ENCODE measurements at regions not wholly inside any gene's neighbourhood (a gene's known extent, or its start where the extent isn't known, plus 50 kb on each side); places are given as distances from the start of the nearest gene placed in this dataset.

DNA sequence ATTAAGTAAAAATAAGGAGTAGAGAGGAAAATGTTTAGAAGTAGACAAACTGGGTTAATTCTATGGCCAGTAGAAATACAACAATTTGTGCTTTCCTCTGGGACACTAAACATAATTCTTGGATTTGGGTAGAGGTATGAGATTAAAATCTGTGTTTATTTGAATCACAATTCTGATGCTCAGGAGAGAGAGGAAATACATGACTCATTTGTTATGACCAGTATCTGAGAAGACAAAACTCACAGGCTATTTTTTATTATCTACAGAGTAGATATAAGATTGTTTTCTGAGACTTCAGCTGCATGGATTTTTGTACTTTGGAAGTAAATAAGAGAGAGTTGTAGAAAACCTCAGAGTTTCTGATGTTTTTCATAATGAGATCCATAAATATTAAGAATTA, 315.7 kb upstream of the CWC22 start:
- no peak overlapping the region for H3K4me3 Mint-ChIP-seq (ENCODE audit: unreplicated experiment)
- peak overlapping the region; percentile 84 for H3K27ac Mint-ChIP-seq (ENCODE audit: low read depth, unreplicated experiment)
- no TSS peak for BruUV-seq (replicated peaks)
- H3K27me3 Mint-ChIP-seq (ENCODE audit: insufficient read depth, unreplicated experiment) = no peaks in the 10 kb centered on the region
- peaks cover 18% of the 10 kb centered on the region for H3K4me1 Mint-ChIP-seq (ENCODE audit: insufficient read depth, unreplicated experiment)
- POLR2A ChIA-PET = interaction anchor here (1.1 kb wide), 1 partner anchor 100 kb away, joined by 3 read pairs; no protein-coding TSS in a partner anchor
- CTCF ChIA-PET = interaction anchor here (0.6 to 1.3 kb wide), 4 partner anchors 8 to 754 kb away, joined by 3 to 6 read pairs (median 4); no protein-coding TSS in a partner anchor
- H3K36me3 Mint-ChIP-seq (ENCODE audit: insufficient read depth, unreplicated experiment) = no peaks in the 10 kb centered on the region
- H3K9me3 Mint-ChIP-seq (ENCODE audit: unreplicated experiment) = peaks cover 5% of the 10 kb centered on the region
- DNase-seq (ENCODE audit: unreplicated experiment) = peak; percentile 14
- intact Hi-C loops (cut with micrococcal nuclease) = loop anchor here (5.0 kb wide), 1 partner anchor 65 kb away; no protein-coding TSS in a partner anchor
- TF ChIP-seq, protein P1, sequence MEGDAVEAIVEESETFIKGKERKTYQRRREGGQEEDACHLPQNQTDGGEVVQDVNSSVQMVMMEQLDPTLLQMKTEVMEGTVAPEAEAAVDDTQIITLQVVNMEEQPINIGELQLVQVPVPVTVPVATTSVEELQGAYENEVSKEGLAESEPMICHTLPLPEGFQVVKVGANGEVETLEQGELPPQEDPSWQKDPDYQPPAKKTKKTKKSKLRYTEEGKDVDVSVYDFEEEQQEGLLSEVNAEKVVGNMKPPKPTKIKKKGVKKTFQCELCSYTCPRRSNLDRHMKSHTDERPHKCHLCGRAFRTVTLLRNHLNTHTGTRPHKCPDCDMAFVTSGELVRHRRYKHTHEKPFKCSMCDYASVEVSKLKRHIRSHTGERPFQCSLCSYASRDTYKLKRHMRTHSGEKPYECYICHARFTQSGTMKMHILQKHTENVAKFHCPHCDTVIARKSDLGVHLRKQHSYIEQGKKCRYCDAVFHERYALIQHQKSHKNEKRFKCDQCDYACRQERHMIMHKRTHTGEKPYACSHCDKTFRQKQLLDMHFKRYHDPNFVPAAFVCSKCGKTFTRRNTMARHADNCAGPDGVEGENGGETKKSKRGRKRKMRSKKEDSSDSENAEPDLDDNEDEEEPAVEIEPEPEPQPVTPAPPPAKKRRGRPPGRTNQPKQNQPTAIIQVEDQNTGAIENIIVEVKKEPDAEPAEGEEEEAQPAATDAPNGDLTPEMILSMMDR (IDR thresholded peaks at IDR 0.05; ENCODE audit: unreplicated experiment) = no peak

DNA sequence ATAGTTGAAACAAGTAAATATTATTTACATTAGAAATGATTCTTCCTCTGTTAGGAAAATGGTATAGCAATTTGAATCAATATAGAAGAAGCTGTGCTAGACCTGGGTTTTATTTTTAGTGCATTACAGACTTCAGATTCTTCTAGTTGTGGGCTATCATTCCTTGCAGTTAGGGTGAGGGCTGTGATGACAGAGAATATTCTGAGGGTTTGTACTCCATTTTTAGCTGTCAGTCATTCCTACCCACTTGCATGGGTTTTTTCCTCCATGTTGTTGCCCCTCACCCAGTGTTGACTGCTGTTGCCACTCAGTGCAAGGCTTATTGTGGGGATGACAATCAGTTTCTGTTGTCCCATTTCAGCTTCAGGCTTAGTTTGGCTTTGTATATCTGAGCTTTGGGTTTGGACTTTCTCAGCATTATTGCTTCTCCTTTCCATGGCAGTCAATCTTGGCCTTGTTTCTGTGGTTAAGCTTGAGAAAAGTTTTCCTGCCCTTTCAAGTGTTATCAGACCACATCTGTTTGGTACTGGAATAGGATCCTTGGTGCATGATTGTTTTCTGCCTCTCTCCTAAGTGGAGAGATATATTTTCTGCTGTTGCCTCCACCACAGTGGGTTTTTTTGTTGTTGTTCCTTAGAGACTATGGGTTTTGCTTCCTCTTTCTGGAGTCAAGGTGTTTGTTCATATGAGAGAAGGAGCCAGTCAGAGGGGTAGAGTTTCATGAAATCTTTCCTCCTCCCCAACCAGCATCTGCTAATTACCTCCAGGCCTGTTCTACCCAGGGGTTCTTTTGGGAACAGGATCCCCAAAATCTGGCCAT, 312.7 kb upstream of the CWC22 start:
- peaks cover 18% of the 10 kb centered on the region for H3K4me1 Mint-ChIP-seq (ENCODE audit: insufficient read depth, unreplicated experiment)
- TF ChIP-seq, protein P1 (IDR thresholded peaks at IDR 0.05; ENCODE audit: unreplicated experiment) = no peak
- H3K27me3 Mint-ChIP-seq (ENCODE audit: insufficient read depth, unreplicated experiment) = no peaks in the 10 kb centered on the region
- no peak for DNase-seq (ENCODE audit: unreplicated experiment)
- POLR2A ChIA-PET = no interaction called here
- intact Hi-C loops (cut with micrococcal nuclease) = loop anchor here (5.0 kb wide), 1 partner anchor 68 kb away; no protein-coding TSS in a partner anchor
- H3K9me3 Mint-ChIP-seq (ENCODE audit: unreplicated experiment) = peaks cover 10% of the 10 kb centered on the region
- no peak overlapping the region for H3K27ac Mint-ChIP-seq (ENCODE audit: low read depth, unreplicated experiment)
- no TSS peak for BruUV-seq (replicated peaks)
- CTCF ChIA-PET = no interaction called here
- H3K4me3 Mint-ChIP-seq (ENCODE audit: unreplicated experiment) = no peak overlapping the region
- H3K36me3 Mint-ChIP-seq (ENCODE audit: insufficient read depth, unreplicated experiment) = no peaks in the 10 kb centered on the region

DNA sequence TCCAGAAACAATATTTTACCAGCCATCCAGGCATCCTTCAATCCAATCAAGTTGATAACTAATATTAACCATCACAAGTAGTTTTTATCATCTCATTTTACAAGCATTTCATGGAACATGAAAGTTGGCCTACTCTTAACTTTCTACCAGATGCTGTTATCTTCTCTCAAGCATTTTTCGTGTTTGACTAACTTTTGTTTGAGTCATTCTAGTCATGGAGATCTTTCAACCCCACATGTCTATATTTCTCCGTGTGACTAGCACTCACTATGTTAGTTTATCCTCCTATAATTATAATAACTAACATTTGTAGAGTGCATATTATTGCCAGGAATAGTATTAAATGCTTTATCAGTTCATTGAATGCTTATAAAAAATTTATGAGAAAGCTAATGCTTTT, 307.0 kb upstream of the CWC22 start:
- DNase-seq (ENCODE audit: unreplicated experiment) = no peak
- ChIA-PET POLR2A (interaction anchor here (0.7 kb wide), 1 partner anchor 429 kb away, joined by 3 read pairs; no protein-coding TSS in a partner anchor), CTCF (interaction anchor here (0.6 to 1.4 kb wide), 3 partner anchors 9 to 185 kb away, joined by 3 to 6 read pairs (median 3); no protein-coding TSS in a partner anchor)
- no TSS peak for BruUV-seq (replicated peaks)
- H3K4me3 Mint-ChIP-seq (ENCODE audit: unreplicated experiment) = no peak overlapping the region
- H3K9me3 Mint-ChIP-seq (ENCODE audit: unreplicated experiment) = peaks cover 10% of the 10 kb centered on the region
- H3K36me3 Mint-ChIP-seq (ENCODE audit: insufficient read depth, unreplicated experiment) = no peaks in the 10 kb centered on the region
- H3K27ac Mint-ChIP-seq (ENCODE audit: low read depth, unreplicated experiment) = no peak overlapping the region
- H3K27me3 Mint-ChIP-seq (ENCODE audit: insufficient read depth, unreplicated experiment) = no peaks in the 10 kb centered on the region
- TF ChIP-seq, protein P1 (IDR thresholded peaks at IDR 0.05; ENCODE audit: unreplicated experiment) = no peak
- intact Hi-C loops (cut with micrococcal nuclease) = no loop called here
- no peaks in the 10 kb centered on the region for H3K4me1 Mint-ChIP-seq (ENCODE audit: insufficient read depth, unreplicated experiment)

- no peak overlapping the region for H3K4me3 Mint-ChIP-seq (ENCODE audit: unreplicated experiment)
- H3K4me1 Mint-ChIP-seq (ENCODE audit: insufficient read depth, unreplicated experiment) = no peaks in the 10 kb centered on the region
- H3K9me3 Mint-ChIP-seq (ENCODE audit: unreplicated experiment) = peaks cover 3% of the 10 kb centered on the region
- H3K36me3 Mint-ChIP-seq (ENCODE audit: insufficient read depth, unreplicated experiment) = no peaks in the 10 kb centered on the region
- TF ChIP-seq, protein P1 (IDR thresholded peaks at IDR 0.05; ENCODE audit: unreplicated experiment) = no peak
- H3K27ac Mint-ChIP-seq (ENCODE audit: low read depth, unreplicated experiment) = no peak overlapping the region
- BruUV-seq (replicated peaks) = no TSS peak
- DNase-seq (ENCODE audit: unreplicated experiment) = no peak
- ChIA-PET CTCF (interaction anchor here (0.7 kb wide), 1 partner anchor 234 kb away, joined by 3 read pairs; no protein-coding TSS in a partner anchor), POLR2A (no interaction called here)
- intact Hi-C loops (cut with micrococcal nuclease) = no loop called here
- no peaks in the 10 kb centered on the region for H3K27me3 Mint-ChIP-seq (ENCODE audit: insufficient read depth, unreplicated experiment)
These were observed 305.4 kb upstream of the CWC22 start for GRCh38 chr2:180312542-180312941.
